Urothelium cell line (cell line): ENCODE measurements at regions not wholly inside any gene's neighbourhood (a gene's known extent, or its start where the extent isn't known, plus 50 kb on each side); places are given as distances from the start of the nearest gene placed in this dataset.
"Not testable (repeated sequence)": the region's sequence is repeated elsewhere in the genome, so short reads cannot be mapped to it uniquely, and the experiment has no call there.

Source experiments
- DNase-seq: peaks from one replicate; pipeline ENCODE4 v3.0.0; 2011; ENCODE audit warnings: low spot score, mixed read lengths
- FAIRE-seq: peaks from 2 replicates; lab custom pipeline; 2011; peaks lifted over from hg19 to GRCh38; lab: Jason Lieb, UNC

DNA sequence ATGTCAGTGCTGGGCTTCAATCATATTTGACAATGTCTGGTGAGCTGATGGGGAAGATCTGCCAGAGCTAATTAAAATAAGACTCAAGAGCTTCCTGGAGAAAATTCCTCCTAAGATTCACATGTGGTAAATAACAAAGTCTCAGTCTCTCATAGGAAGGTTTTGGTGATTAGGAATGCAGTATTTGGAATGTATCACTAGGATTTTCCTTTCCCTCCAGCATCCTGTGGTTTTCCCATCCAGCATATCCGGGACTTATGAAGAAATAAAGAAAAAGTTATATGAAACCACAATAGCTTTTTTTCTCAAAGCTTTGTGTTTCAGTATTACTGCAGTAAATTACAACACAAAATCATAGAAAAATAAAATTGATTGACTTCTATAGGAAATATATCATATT, 1597.1 kb downstream of the ADGRL3 start:
- no peak for FAIRE-seq
- no peak for DNase-seq

DNA sequence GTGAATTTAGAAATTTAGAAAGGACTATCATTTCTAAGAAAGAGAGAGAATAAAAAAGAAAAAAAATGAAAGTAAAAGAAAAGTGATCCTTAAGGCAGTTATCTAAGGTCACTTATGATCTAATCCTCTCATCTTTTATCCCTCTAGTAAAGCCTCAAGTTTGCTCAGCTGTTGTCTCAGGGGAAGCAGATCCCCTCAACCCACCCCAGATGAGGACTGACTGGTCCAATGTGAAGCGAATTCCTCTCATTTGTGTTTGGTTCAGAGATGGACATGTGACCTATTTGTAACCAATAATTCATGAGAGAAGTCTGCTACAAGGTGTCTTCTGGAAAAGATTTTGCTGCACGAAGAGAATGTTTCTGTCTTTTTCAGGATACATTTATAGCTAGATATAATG, 1591.3 kb downstream of the ADGRL3 start:
- DNase-seq: no peak

DNA sequence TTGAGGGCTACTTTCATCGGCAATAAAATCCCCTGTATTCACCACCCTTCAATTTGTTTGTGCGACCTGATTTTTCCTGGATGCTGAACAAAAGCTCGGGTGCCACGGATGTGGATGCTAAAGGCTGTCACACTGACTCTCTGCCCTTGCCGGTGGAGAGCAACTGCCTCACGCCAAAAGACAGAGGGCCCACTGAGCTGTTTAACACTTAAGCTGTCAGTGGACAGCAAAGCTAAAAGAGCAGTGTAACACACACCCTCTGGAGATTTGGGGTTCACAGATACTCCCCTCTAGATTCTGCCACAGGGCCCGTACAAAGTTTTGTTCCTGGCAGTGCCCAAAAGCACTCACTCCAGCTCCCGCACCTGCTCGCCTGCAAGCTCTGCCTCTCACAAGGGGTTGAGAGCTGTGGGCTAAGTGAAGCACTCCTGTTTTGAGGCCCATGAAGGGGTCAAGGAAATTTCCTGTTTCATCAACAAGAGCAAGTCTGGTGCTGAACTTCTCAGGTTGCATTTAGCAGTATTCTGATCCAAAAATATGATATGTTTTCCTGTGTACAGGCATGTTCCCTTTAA, 1571.9 kb downstream of the ADGRL3 start:
- DNase-seq (no peak), FAIRE-seq (no peak)

More for the DNA sequence above, 1591.3 kb downstream of the ADGRL3 start:
- FAIRE-seq: no peak

DNA sequence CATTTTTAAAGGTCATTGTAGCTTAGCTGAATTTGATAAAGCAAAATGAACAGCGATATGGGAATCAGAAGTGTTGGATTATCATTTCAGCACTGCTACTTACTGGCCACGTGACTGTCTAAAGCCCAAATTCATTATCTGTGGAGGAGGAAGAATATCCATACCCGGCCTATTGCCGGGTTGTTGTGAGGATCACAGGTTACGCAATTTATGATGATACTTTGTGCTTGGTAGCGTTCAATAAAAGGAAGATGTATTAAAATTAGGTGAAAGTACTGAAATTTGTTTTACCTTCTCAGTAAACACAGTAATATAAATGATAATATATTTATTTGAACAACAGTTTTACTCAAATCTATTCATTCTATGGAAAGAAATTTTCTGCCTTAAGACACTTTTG, 1540.2 kb downstream of the ADGRL3 start:
- FAIRE-seq: no peak
- DNase-seq: no peak

DNA sequence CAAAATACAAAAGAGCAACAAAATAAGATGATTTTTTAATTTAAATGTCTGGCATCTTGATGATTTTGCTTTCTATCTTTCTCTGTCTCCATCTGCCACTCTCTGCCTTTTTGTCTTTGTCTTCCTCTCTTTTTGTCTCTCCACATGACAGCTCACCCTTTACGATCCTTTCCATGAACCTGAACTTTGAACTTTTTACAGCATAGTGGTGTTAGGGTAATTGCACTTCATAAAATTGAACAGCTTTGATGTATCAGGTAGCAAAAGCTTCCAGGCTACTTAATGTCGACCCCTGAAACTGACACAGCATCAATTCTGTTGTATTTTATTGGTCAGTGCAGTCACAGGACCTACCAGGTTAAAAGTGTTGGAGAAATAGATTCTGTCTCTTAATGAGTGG, 1517.0 kb downstream of the ADGRL3 start:
- FAIRE-seq: no peak
- no peak for DNase-seq

DNA sequence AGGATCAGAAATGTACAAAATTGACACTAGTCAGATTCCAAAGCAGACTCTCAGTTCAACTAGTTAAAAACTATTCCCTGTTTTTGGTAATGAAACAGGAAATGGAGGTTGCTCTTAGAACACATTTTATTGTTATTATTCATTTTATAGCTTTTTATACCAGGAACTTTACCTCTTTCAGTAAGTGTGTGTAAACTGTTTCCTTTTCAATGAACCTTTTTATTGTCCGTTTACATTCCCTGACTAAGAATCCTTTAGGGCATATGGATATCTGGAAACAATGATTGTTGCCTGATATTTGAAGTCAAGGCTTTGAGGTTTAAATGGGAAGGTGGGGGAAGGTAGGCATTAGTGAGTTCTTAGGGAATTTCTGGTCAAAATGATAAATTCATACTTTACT, 1511.4 kb downstream of the ADGRL3 start:
- DNase-seq (no peak), FAIRE-seq (no peak)

DNA sequence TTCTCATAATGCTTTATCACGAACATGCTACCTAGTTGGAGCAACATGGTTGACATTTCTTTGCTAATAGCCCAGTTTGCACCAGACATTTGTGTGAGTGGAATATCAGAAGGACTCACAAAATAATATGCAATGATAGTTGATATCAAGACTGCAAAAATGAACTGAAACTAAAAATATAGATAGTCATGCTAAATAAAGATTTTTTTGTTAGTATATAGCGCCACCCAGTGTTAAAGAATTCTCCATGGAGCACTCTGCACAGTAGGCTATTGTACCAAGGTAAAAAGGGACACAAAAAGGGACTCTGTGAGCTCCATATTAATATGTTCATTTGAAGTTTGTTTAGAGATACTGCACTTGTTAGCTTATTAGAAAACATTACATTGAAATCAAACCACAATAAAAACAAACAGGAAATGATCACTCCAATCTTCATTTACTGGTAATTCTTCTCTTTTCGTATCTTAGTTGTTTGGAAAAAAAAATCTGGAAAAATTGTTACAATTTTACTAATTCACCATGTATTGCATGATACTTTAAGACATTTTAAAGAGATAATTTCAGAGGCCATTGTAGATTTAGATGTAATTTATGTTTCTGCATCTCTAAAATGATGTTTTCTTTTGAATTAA, 1509.6 kb downstream of the ADGRL3 start:
- FAIRE-seq (no peak), DNase-seq (peak; percentile 14)

DNA sequence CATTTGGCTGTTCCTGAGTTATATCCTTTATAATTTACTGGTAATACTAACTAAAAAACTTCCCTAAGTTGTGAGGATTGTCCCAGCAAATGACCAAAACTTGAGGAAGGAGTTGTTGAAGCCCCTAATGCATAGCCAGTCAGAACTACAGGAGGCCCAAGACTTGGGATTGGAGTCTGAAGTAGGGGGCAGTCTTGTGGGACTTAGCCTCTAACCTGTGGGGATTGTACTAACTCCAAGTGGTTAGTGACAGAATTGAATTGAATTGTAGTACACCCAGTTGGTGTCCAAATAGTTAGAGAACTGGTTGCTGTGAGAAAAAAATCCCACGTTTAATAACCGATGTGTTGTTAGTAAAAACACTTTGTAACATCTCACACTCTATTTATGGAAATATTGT, 1506.3 kb downstream of the ADGRL3 start:
- FAIRE-seq (no peak), DNase-seq (no peak)

DNA sequence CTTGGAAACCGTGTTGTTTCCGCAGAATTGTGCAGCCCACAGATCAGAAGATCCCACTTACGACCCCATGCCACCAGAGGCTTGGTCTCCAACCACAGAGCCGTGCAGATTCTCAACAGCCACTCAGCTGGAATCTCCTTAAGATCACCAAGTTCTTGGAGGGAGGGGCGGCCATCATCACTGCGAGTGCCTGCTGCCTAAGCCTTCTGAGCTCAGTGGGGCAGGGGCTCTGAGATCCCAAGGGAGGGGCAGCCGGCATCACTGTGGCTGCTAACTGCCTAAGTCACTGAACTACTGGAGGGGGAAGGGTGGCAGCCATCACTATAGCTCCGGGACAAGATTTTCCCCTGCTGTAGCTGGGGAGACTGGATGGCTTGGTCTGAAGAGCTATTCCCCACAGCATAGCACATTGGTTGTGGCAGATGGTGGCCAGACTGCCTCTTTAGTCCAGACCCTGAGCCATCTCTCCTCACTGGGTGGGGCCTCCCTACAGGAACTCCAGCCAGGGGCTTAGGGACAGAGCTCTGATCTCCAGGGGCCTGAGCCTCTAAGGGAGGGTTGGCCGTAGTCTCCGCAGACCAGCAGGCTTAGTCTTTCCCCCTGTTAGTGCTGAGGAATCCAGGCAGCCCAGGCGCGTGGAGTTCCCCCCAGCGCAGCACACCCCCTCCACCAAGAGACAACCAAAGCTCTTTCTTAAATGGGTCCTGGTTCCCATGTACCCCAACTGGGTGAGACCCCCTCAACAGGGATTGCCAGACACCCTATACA, 1483.9 kb downstream of the ADGRL3 start:
- no peak for DNase-seq
- no peak for FAIRE-seq

DNA sequence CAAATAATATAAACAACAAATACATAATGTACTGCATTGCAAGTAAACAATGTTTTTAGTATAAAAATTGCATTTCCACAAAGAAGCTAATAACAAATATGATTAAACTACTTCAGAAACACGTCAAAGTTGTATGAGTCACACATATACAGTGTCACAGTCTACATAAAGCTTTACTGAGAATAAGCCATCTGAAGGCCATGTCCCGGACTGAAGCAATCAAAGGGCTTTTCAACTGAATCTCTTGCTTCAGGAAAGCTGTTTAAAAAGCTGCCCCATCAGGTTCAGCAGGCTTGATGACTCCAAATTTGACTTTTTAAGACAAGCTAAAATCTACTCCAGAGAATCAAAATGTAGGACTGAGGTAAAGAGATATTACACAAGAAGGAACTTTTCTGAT, 1476.8 kb downstream of the ADGRL3 start:
- no peak for FAIRE-seq
- DNase-seq: no peak

DNA sequence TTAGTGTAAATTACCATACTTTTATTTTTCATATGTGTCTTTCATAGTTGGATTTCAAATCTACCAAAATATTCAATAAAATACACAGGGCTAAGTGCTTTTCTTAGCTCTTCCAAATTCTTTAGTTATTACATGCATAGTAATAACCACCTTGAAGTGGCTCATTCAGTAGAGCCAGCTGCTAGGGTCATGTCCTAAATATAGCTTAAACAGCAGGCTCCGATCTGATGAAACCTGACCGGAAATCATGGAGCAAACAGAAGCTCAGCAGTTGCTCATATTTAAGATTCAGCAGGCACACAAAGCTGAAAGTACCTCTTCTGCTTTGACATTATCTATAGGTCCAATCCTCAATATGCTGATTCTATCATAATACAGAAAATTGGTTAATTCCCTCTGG, 1470.4 kb downstream of the ADGRL3 start:
- no peak for FAIRE-seq
- peak; percentile 6 for DNase-seq

DNA sequence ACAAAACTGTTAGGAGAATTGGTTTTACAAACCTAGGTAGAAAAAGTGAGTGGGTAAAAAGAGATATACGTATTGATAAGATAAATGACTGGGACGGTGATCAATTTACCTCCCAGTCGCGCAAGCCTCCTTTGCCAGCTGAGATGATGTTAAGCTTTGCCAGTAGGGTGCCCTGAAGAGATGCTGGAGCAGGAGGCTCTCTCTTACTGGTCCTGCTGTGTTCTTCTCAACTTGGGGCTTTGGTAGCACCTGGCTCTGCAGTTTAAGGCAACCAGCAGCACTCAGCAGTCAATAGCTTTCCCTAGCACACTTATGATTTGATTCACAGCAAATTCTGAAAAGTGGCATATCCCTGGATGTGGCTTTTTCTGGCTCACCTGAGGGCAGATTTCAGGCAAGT, 1461.7 kb downstream of the ADGRL3 start:
- FAIRE-seq (no peak), DNase-seq (no peak)

DNA sequence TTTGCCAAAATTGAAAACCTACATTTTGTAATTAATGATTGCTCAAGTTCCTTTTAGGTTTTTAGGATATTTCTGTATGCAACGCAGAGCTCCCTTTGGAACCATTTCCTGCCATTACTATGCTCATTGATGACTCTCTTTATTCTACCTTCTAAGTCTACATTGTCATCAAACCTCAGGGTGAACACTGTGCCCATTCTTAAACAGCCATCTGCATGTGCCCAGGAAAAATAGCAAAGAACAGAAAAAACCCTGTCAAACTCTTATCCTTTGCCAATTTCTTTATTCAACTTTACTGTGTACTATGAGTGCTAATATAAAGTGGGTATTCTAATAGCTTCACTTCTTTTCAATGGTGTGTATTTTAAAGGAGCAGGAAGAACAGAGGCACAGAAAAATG, 1455.9 kb downstream of the ADGRL3 start:
- FAIRE-seq (no peak), DNase-seq (no peak)

DNA sequence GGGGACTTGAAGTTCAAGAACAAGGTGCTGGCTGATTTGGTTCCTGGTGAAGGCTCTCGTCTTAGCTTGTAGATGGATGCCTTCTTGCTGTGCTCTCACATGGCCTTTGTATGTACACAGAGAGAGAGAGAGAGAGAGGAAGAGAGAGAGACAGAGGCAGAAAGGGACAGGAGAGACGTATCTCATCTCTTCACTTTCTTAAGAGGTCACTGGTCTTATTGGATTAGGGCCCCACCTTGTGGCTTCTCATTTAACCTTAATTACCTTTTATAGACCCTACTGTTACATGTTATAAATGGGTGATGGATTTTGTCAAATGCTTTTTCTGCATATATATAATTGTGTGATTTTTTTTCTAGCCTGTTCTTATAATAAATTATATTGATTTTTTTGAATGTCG, 1444.2 kb downstream of the ADGRL3 start:
- FAIRE-seq (peak; percentile 9), DNase-seq (peak; percentile 12)

DNA sequence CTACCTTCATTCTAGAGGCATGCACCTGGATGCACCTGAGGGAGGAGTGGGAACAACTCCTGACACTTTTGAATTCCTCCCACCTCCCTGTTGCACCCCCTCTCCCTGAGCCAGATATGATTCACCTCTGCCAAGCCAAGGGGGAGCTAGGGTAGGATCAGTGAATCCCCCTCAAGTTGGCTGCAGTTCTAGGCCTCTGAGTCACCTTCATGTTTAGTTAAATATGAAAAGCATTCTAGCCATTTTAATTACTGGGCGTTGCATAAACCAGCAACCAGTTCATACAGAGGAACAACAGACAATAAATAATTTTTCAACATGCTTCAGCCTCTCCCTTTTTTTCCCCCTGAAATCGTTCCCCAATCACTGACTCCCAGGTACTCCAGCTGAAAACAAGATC, 1440.2 kb downstream of the ADGRL3 start:
- peak; percentile 6 for DNase-seq
- FAIRE-seq: peak; percentile 63

DNA sequence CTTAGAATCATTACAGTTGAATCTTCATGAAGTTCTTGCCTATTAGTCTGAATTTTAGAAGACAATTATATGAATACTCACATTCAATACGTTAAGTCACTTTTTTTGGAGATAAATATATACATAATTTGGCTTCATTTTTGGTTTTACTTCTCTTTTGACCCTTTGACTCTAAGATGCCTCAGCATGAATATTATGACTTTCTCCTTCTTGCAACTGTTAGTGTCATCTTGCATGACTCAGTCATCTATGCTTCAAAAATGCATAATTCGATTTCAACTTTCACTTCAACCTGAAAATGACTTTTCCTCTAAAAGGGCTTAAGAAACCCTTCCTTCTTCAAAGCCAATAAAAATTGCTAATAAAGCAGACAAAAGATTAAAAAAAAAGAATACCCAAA, 1427.5 kb downstream of the ADGRL3 start:
- no peak for FAIRE-seq
- DNase-seq: no peak

DNA sequence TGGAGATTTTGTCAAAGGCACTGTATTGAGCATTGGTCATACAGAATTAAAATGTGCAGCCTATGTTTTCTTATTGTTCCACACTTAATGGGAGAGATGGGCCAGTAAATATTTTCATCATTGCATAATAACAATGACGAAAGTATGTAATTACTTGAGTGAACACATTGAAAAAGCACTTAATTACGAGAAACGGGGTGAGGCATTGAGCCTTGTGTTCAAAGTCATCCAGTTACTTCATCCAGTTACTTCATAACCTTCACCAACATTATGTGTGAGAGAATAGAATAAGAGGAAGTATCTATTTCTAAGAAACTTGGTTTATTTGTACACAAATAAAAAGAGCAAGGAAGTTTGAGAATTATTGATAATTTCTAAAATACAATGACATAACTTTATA, 1427.0 kb downstream of the ADGRL3 start:
- FAIRE-seq (no peak), DNase-seq (no peak)

DNA sequence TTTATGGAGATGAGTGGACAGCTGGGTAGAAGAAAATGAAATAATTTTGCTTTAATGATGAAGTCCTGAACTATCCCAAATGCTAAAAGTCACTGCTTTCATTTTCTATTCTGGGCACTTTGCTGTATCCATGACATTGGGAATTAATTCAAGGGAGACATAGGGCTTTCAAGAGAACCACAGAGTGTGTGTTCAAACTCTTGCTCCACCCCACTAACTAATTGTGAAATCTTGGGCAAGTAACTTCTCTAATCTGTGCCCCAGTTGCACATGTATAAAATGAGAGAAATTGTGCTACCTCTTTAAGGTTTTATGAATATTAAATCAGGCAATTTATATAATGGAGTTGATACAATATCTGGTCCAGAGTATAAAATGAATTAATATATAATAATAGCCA, 1422.0 kb downstream of the ADGRL3 start:
- DNase-seq (no peak), FAIRE-seq (no peak)

DNA sequence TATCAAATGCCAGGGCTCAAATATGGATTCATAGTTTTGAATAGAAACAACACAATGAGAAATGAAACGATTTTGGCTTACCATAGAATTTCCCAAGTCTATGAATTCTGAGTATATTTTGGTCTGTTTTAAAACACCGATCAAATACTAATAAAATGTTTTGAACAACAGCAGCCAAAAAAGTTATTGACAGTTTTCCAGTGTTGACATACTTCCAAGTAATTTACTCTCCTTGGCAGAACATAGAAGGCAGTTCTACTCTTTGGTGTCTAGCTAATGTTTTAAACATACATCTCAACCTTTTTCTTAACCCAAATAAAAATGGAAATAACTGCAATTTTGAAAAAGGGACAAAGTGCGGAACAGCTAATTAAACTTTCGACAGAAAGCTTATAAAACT, 1419.8 kb downstream of the ADGRL3 start:
- no peak for DNase-seq
- FAIRE-seq: no peak

DNA sequence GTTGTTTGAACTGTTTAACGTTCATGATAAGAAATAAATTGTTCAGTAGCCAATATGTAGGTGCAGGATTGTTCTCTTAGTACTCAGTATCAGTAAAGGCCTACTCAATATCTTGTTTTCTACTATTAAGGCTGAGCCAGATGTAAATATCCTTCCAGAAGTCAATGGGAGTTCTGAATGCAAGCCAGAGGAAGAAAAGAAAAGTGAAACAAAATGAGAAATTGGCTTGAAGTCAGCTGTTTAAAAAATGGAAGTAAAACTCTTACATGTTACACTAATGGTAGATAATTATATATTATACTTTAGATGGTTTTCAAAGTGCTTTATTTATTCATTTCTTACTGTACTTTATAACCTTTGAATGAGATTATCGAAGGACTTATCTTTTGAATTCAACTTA, 1417.9 kb downstream of the ADGRL3 start:
- FAIRE-seq (no peak), DNase-seq (no peak)

DNA sequence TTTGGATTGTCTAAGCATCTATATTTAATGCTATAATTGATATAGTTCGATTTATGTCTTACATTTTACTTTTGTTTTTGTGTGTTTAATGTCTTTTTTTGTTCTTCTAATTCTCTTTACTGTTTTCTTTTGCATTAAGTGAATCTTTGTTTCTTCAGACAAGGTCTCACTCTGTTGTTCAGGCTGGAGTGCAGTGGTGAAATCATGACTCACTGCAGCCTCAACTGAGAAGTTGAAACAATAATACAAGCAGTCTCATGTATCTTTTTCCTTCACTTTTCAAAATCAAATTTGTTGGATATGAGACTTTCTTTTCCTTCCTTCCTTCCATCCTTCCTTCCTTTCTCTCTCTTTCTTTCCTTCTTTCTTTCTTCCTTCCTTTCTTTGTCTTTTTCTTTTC, 1401.6 kb downstream of the ADGRL3 start:
- DNase-seq (no peak), FAIRE-seq (no peak)

DNA sequence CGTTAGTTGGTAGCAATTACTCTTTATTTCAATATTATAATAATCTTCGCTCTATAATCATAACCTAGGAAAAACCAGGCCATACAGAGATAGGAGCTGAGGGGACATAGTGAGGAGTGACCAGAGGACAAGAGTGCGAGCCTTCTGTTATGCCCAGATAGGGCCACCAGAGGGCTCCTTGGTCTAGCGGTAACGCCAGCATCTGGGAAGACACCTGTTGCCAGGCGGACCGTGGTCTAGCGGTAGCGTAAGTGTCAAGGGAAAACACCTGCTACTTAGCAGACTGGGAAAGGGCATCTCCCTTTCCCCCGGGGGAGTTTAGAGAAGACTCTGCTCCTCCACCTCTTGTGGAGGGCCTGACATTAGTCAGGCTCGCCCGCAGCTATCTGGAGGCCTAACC, 1395.1 kb downstream of the ADGRL3 start:
- not testable (repeated sequence) for FAIRE-seq, DNase-seq
